OCI-LY7 (cell line): ENCODE measurements at regions not wholly inside any gene's neighbourhood (a gene's known extent, or its start where the extent isn't known, plus 50 kb on each side); places are given as distances from the start of the nearest gene placed in this dataset.
"Not testable (repeated sequence)": the region's sequence is repeated elsewhere in the genome, so short reads cannot be mapped to it uniquely, and the experiment has no call there.

Experiments used
- BruUV-seq: library from RNA; stranded (reverse); fragments of 400-500 nt; replicated peaks from 2 replicates; lab custom pipeline; 2021; lab: Mats Ljungman, UMichigan
- CTCF ChIA-PET: fragments of 300-600 bp; sonication (Branson Sonifier 250); formaldehyde crosslinking; loops from one replicate; lab custom pipeline; 2022; ENCODE audit warnings: antibody characterized with exemption; ENCODE audit not compliant: unreplicated experiment; lab: Charles Lee
- POLR2A ChIA-PET: fragments of 300-600 bp; sonication (Branson Sonifier 250); formaldehyde crosslinking; loops from one replicate; lab custom pipeline; 2022; ENCODE audit warnings: antibody characterized with exemption; lab: Charles Lee
- DNase-seq: peaks from one replicate; pipeline ENCODE4 v3.0.0-alpha.2; 2015; ENCODE audit warnings: low spot score
- H2AFZ ChIP-seq: fragments of 200-600 bp; sonication (generic), shearing (Covaris generic); 2 replicates; pipeline ENCODE4 v1.6.1; 2014; ENCODE audit warnings: mild to moderate bottlenecking, antibody characterized with exemption, low read length, moderate library complexity
- H3K27ac ChIP-seq: fragments of 200-600 bp; sonication (generic); 2 replicates; pipeline ENCODE4 v1.5.1; 2014; ENCODE audit warnings: mixed run types, low read depth, mild to moderate bottlenecking, moderate library complexity, low read length, inconsistent platforms; ENCODE audit not compliant: poor library complexity, severe bottlenecking
- H3K36me3 ChIP-seq: fragments of 200-600 bp; sonication (generic); 2 replicates; pipeline ENCODE4 v1.6.1; 2014; ENCODE audit warnings: mild to moderate bottlenecking, antibody characterized with exemption, low read length, moderate library complexity, mixed read lengths; ENCODE audit not compliant: insufficient read depth
- H3K4me1 ChIP-seq: fragments of 200-600 bp; sonication (generic); 2 replicates; pipeline ENCODE4 v1.5.1; 2014; ENCODE audit warnings: mild to moderate bottlenecking, low read length; ENCODE audit not compliant: insufficient read depth, poor library complexity, severe bottlenecking
- H3K4me2 ChIP-seq: fragments of 200-600 bp; sonication (generic); 2 replicates; pipeline ENCODE4 v1.6.1; 2014; ENCODE audit warnings: mild to moderate bottlenecking, low read length
- H3K4me3 ChIP-seq: fragments of 200-600 bp; sonication (generic); 2 replicates; pipeline ENCODE4 v1.5.1; 2014; ENCODE audit warnings: mild to moderate bottlenecking, low read depth, low read length; ENCODE audit not compliant: poor library complexity, severe bottlenecking
- H3K79me2 ChIP-seq: fragments of 200-600 bp; sonication (generic); 2 replicates; pipeline ENCODE4 v1.6.1; 2016; ENCODE audit warnings: low read depth, mild to moderate bottlenecking, low read length, moderate library complexity, mixed read lengths; ENCODE audit not compliant: insufficient read depth
- H3K9me2 ChIP-seq: fragments of 200-600 bp; sonication (generic); 2 replicates; pipeline ENCODE4 v1.6.1; 2016; ENCODE audit warnings: mild to moderate bottlenecking, low read length, mixed read lengths; ENCODE audit not compliant: insufficient read depth
- H3K9me3 ChIP-seq: fragments of 200-600 bp; sonication (generic); 2 replicates; pipeline ENCODE4 v1.6.1; 2014; ENCODE audit warnings: mild to moderate bottlenecking, mixed run types, low read length, mixed read lengths
- H4K20me1 ChIP-seq: fragments of 200-600 bp; sonication (generic); 2 replicates; pipeline ENCODE4 v1.6.1; 2014; ENCODE audit warnings: mild to moderate bottlenecking, antibody characterized with exemption, low read length, moderate library complexity, mixed read lengths; ENCODE audit not compliant: insufficient read depth
- intact Hi-C: fragments of 100-400 bp; cut with micrococcal nuclease; formaldehyde crosslinking; loops from one replicate; pipeline ENCODE4 v1.10.0; 2022; ENCODE audit not compliant: unreplicated experiment
- TF ChIP-seq, protein P1 (sequence below): fragments of 200-600 bp; sonication (generic); conservative IDR thresholded peaks from 2 replicates; pipeline ENCODE4 v1.5.1; 2014; ENCODE audit warnings: mild to moderate bottlenecking, antibody characterized with exemption, low read length, moderate library complexity, mixed read lengths

DNA sequence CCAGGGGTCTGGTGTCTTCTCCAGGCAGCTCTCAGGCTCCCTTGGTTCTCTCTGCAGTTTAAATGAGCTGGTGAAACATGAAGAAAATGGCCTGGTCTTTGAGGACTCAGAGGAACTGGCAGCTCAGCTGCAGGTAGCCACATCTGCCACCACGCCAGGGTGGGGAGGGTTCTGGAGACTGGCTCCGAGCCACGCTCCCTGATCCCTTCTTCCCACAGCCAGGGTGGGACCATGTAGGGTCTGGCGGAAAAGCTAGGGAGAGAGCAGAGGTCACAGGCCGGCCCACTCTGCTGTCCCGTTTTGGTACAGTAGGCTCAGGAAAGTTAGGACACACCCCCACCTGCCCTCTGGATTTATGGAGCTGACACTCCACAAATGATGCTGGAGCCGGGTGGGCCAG lies 103.5 kb upstream of the CCZ1B start:
- CTCF ChIA-PET, POLR2A ChIA-PET, DNase-seq: not testable (repeated sequence)

GRCh38 chr7:6930081-6930635 lies 104.1 kb upstream of the CCZ1B start:
- intact Hi-C loops, H3K4me3 ChIP-seq, H3K4me1 ChIP-seq, H2AFZ ChIP-seq, H4K20me1 ChIP-seq, H3K9me2 ChIP-seq, POLR2A ChIA-PET, H3K9me3 ChIP-seq, H3K79me2 ChIP-seq, H3K27ac ChIP-seq, BruUV-seq, H3K36me3 ChIP-seq, DNase-seq, CTCF ChIA-PET, H3K4me2 ChIP-seq: not testable (repeated sequence)

More for the DNA sequence above, 103.5 kb upstream of the CCZ1B start:
- H3K9me2 ChIP-seq, H3K27ac ChIP-seq, H3K79me2 ChIP-seq, H3K9me3 ChIP-seq, H3K4me1 ChIP-seq, H4K20me1 ChIP-seq, BruUV-seq, H2AFZ ChIP-seq, H3K4me2 ChIP-seq, intact Hi-C loops, H3K4me3 ChIP-seq, H3K36me3 ChIP-seq: not testable (repeated sequence)

- TF ChIP-seq, protein P1, sequence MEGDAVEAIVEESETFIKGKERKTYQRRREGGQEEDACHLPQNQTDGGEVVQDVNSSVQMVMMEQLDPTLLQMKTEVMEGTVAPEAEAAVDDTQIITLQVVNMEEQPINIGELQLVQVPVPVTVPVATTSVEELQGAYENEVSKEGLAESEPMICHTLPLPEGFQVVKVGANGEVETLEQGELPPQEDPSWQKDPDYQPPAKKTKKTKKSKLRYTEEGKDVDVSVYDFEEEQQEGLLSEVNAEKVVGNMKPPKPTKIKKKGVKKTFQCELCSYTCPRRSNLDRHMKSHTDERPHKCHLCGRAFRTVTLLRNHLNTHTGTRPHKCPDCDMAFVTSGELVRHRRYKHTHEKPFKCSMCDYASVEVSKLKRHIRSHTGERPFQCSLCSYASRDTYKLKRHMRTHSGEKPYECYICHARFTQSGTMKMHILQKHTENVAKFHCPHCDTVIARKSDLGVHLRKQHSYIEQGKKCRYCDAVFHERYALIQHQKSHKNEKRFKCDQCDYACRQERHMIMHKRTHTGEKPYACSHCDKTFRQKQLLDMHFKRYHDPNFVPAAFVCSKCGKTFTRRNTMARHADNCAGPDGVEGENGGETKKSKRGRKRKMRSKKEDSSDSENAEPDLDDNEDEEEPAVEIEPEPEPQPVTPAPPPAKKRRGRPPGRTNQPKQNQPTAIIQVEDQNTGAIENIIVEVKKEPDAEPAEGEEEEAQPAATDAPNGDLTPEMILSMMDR = peak; percentile 48; the same call in 1 of the 2 replicates
- H3K9me2 ChIP-seq, H3K9me3 ChIP-seq, BruUV-seq, DNase-seq, H3K4me1 ChIP-seq, H4K20me1 ChIP-seq, CTCF ChIA-PET, POLR2A ChIA-PET, H3K4me2 ChIP-seq, H3K4me3 ChIP-seq, H2AFZ ChIP-seq, H3K36me3 ChIP-seq, H3K79me2 ChIP-seq, intact Hi-C loops, H3K27ac ChIP-seq: not testable (repeated sequence)
Observed at GRCh38 chr7:6930787-6931186, 104.7 kb upstream of the CCZ1B start.

- H3K9me3 ChIP-seq, CTCF ChIA-PET, DNase-seq, H4K20me1 ChIP-seq, intact Hi-C loops, POLR2A ChIA-PET, H3K4me1 ChIP-seq, H3K4me2 ChIP-seq, H3K36me3 ChIP-seq, BruUV-seq, H3K4me3 ChIP-seq, H3K79me2 ChIP-seq, H3K9me2 ChIP-seq, H3K27ac ChIP-seq, H2AFZ ChIP-seq: not testable (repeated sequence)
Observed at GRCh38 chr7:6931456-6931855, 105.4 kb upstream of the CCZ1B start.

GRCh38 chr7:6933954-6934632 lies 108.0 kb upstream of the CCZ1B start:
- H3K9me3 ChIP-seq, CTCF ChIA-PET, H3K4me1 ChIP-seq, H3K4me2 ChIP-seq, intact Hi-C loops, H3K27ac ChIP-seq, H4K20me1 ChIP-seq, H3K4me3 ChIP-seq, H3K9me2 ChIP-seq, POLR2A ChIA-PET, BruUV-seq, H3K79me2 ChIP-seq, H2AFZ ChIP-seq, H3K36me3 ChIP-seq, DNase-seq: not testable (repeated sequence)
